Adipocyte (in vitro differentiated cells): ENCODE measurements at regions not wholly inside any gene's neighbourhood (a gene's known extent, or its start where the extent isn't known, plus 50 kb on each side); places are given as distances from the start of the nearest gene placed in this dataset.
"Not testable (repeated sequence)": the region's sequence is repeated elsewhere in the genome, so short reads cannot be mapped to it uniquely, and the experiment has no call there.

Experiments
- DNase-seq: peaks from one replicate; pipeline ENCODE4 v3.0.0-alpha.2; 2015; ENCODE audit warnings: low read depth
- H3K27me3 ChIP-seq: replicated peaks from 2 replicates; pipeline ENCODE4 v1.7.0; 2013; ENCODE audit warnings: mild to moderate bottlenecking, low read length, moderate library complexity; ENCODE audit not compliant: control insufficient read depth, insufficient read depth
- H3K36me3 ChIP-seq: 2 replicates; pipeline ENCODE4 v1.7.0; 2013; ENCODE audit warnings: low read length, mild to moderate bottlenecking, moderate library complexity; ENCODE audit not compliant: control insufficient read depth, insufficient read depth, severe bottlenecking
- H3K4me1 ChIP-seq: 2 replicates; pipeline ENCODE4 v1.7.0; 2013; ENCODE audit warnings: mild to moderate bottlenecking, low read length, moderate library complexity; ENCODE audit not compliant: control insufficient read depth, insufficient read depth
- H3K4me3 ChIP-seq: 2 replicates; pipeline ENCODE4 v1.7.0; 2013; ENCODE audit warnings: mild to moderate bottlenecking, low read length, moderate library complexity
- H3K9ac ChIP-seq: 2 replicates; pipeline ENCODE4 v1.7.0; 2013; ENCODE audit warnings: mild to moderate bottlenecking, low read length, moderate library complexity
- H3K9me3 ChIP-seq: 2 replicates; pipeline ENCODE4 v1.7.0; 2013; ENCODE audit warnings: mild to moderate bottlenecking, low read length, moderate library complexity; ENCODE audit not compliant: control insufficient read depth

GRCh38 chr14:27686137-27686536 is 1080.5 kb upstream of the FOXG1 start:
- H3K36me3 ChIP-seq = no peaks in the 10 kb centered on the region
- peaks cover 4% of the 10 kb centered on the region for H3K9me3 ChIP-seq
- H3K9ac ChIP-seq = no peak overlapping the region
- no peak for DNase-seq
- H3K4me3 ChIP-seq = no peak overlapping the region
- H3K27me3 ChIP-seq = no peaks in the 10 kb centered on the region
- no peaks in the 10 kb centered on the region for H3K4me1 ChIP-seq

- Histone ChIP-seq H3K27me3 (no peaks in the 10 kb centered on the region), H3K4me1 (no peaks in the 10 kb centered on the region), H3K36me3 (no peaks in the 10 kb centered on the region), H3K4me3 (no peak overlapping the region), H3K9me3 (peaks cover 4% of the 10 kb centered on the region), H3K9ac (no peak overlapping the region)
- no peak for DNase-seq
These were observed 1077.6 kb upstream of the FOXG1 start for GRCh38 chr14:27688841-27689444.

GRCh38 chr14:27712364-27712763 is 1054.2 kb upstream of the FOXG1 start:
- no peaks in the 10 kb centered on the region for H3K27me3 ChIP-seq
- DNase-seq = no peak
- no peaks in the 10 kb centered on the region for H3K4me1 ChIP-seq
- H3K4me3 ChIP-seq = no peak overlapping the region
- H3K9me3 ChIP-seq = peaks cover 20% of the 10 kb centered on the region
- no peaks in the 10 kb centered on the region for H3K36me3 ChIP-seq
- no peak overlapping the region for H3K9ac ChIP-seq

- no peak overlapping the region for H3K4me3 ChIP-seq
- H3K36me3 ChIP-seq = no peaks in the 10 kb centered on the region
- H3K9me3 ChIP-seq = peaks cover 8% of the 10 kb centered on the region
- H3K27me3 ChIP-seq = no peaks in the 10 kb centered on the region
- DNase-seq = no peak
- H3K4me1 ChIP-seq = no peaks in the 10 kb centered on the region
- no peak overlapping the region for H3K9ac ChIP-seq
These were observed 1051.0 kb upstream of the FOXG1 start for GRCh38 chr14:27715561-27715960.

GRCh38 chr14:27721760-27722159 is 1044.8 kb upstream of the FOXG1 start:
- Histone ChIP-seq H3K4me1 (no peaks in the 10 kb centered on the region), H3K36me3 (no peaks in the 10 kb centered on the region), H3K9ac (no peak overlapping the region), H3K27me3 (no peaks in the 10 kb centered on the region), H3K4me3 (no peak overlapping the region), H3K9me3 (no peaks in the 10 kb centered on the region)
- no peak for DNase-seq

- Histone ChIP-seq H3K4me3 (no peak overlapping the region), H3K36me3 (no peaks in the 10 kb centered on the region), H3K9me3 (no peaks in the 10 kb centered on the region), H3K9ac (no peak overlapping the region), H3K4me1 (no peaks in the 10 kb centered on the region), H3K27me3 (no peaks in the 10 kb centered on the region)
- no peak for DNase-seq
These were observed 1041.1 kb upstream of the FOXG1 start for GRCh38 chr14:27725482-27725881.

GRCh38 chr14:27727251-27727770 is 1039.3 kb upstream of the FOXG1 start:
- Histone ChIP-seq H3K9ac (no peak overlapping the region), H3K36me3 (no peaks in the 10 kb centered on the region), H3K4me1 (no peaks in the 10 kb centered on the region), H3K9me3 (no peaks in the 10 kb centered on the region), H3K27me3 (no peaks in the 10 kb centered on the region), H3K4me3 (no peak overlapping the region)
- DNase-seq = no peak

GRCh38 chr14:27730204-27730603 is 1036.4 kb upstream of the FOXG1 start:
- DNase-seq = no peak
- Histone ChIP-seq H3K9me3 (no peaks in the 10 kb centered on the region), H3K4me1 (no peaks in the 10 kb centered on the region), H3K36me3 (no peaks in the 10 kb centered on the region), H3K4me3 (no peak overlapping the region), H3K9ac (no peak overlapping the region), H3K27me3 (no peaks in the 10 kb centered on the region)

- no peak overlapping the region for H3K4me3 ChIP-seq
- no peaks in the 10 kb centered on the region for H3K9me3 ChIP-seq
- no peak for DNase-seq
- H3K36me3 ChIP-seq = no peaks in the 10 kb centered on the region
- H3K27me3 ChIP-seq = no peaks in the 10 kb centered on the region
- no peak overlapping the region for H3K9ac ChIP-seq
- no peaks in the 10 kb centered on the region for H3K4me1 ChIP-seq
These were observed 1026.9 kb upstream of the FOXG1 start for GRCh38 chr14:27739657-27740156.

- Histone ChIP-seq H3K4me3 (no peak overlapping the region), H3K27me3 (no peaks in the 10 kb centered on the region), H3K4me1 (no peaks in the 10 kb centered on the region), H3K9me3 (no peaks in the 10 kb centered on the region), H3K9ac (no peak overlapping the region), H3K36me3 (no peaks in the 10 kb centered on the region)
- DNase-seq = no peak
These were observed 1016.5 kb upstream of the FOXG1 start for GRCh38 chr14:27750114-27750513.

- not testable (repeated sequence) for H3K9me3 ChIP-seq, DNase-seq, H3K9ac ChIP-seq, H3K4me1 ChIP-seq, H3K36me3 ChIP-seq, H3K27me3 ChIP-seq, H3K4me3 ChIP-seq
These were observed 1008.9 kb upstream of the FOXG1 start for GRCh38 chr14:27757642-27758041.

GRCh38 chr14:27760367-27760766 is 1006.2 kb upstream of the FOXG1 start:
- not testable (repeated sequence) for DNase-seq

More at GRCh38 chr14:27760367-27760766, 1006.2 kb upstream of the FOXG1 start:
- H3K36me3 ChIP-seq, H3K9ac ChIP-seq, H3K27me3 ChIP-seq, H3K4me3 ChIP-seq, H3K9me3 ChIP-seq, H3K4me1 ChIP-seq: not testable (repeated sequence)
